K562 (cell line): ENCODE measurements at regions not wholly inside any gene's neighbourhood (a gene's known extent, or its start where the extent isn't known, plus 50 kb on each side); places are given as distances from the start of the nearest gene placed in this dataset.

Source experiments
- ARHGAP35 ChIP-seq: fragments of 450-650 bp; IDR thresholded peaks from 2 replicates; pipeline ENCODE4 v1.6.1; 2018; ENCODE audit not compliant: partially characterized antibody
- C11orf30 ChIP-seq: fragments of 450-650 bp; IDR thresholded peaks from 2 replicates; pipeline ENCODE4 v1.6.1; 2016; ENCODE audit warnings: low read depth, mild to moderate bottlenecking
- CC2D1A ChIP-seq: fragments of 450-650 bp; IDR thresholded peaks from 2 replicates; pipeline ENCODE4 v1.6.1; 2017; ENCODE audit warnings: mild to moderate bottlenecking
- CHCHD3 ChIP-seq: fragments of 250-450 bp; sonication (Bioruptor Pico); IDR thresholded peaks from 2 replicates; pipeline ENCODE4 v2.1.2; 2022; ENCODE audit warnings: mild to moderate bottlenecking
- FOXK2 ChIP-seq, 2 experiments: fragments of 450-650 bp; IDR thresholded peaks in 1 of 2; conservative IDR thresholded peaks in 1 of 2; 2 replicates each; pipeline ENCODE4 v1.6.1; 2016; ENCODE audit warnings: low read depth in 2 of 2, mild to moderate bottlenecking in 1 of 2
- HINFP ChIP-seq: fragments of 450-650 bp; conservative IDR thresholded peaks from 2 replicates; pipeline ENCODE4 v1.6.1; 2016; ENCODE audit warnings: missing genetic modification characterization, low read depth, mild to moderate bottlenecking, control low read depth, missing compliant biosample characterization
- HIVEP1 ChIP-seq: fragments of 250-450 bp; sonication (Bioruptor Pico); IDR thresholded peaks from 2 replicates; pipeline ENCODE4 v1.4.0; 2020; ENCODE audit warnings: mild to moderate bottlenecking
- JUNB ChIP-seq: fragments of 450-650 bp; formaldehyde crosslinking; conservative IDR thresholded peaks from 2 replicates; pipeline ENCODE4 v1.4.0; 2020; ENCODE audit warnings: mild to moderate bottlenecking
- MAFF ChIP-seq: IDR thresholded peaks from 2 replicates; pipeline ENCODE4 v1.6.1; 2012; ENCODE audit warnings: low read length, improper control_type of control experiment
- MCM3 ChIP-seq: fragments of 450-650 bp; IDR thresholded peaks from 2 replicates; pipeline ENCODE4 v1.6.1; 2016
- NR0B1 ChIP-seq: fragments of 450-650 bp; IDR thresholded peaks from one replicate; pipeline ENCODE4 v1.6.1; 2018; ENCODE audit warnings: mild to moderate bottlenecking, moderate library complexity; ENCODE audit not compliant: partially characterized antibody
- NRF1 ChIP-seq, 2 experiments: fragments of 450-650 bp; IDR thresholded peaks in 1 of 2; conservative IDR thresholded peaks in 1 of 2; 2 replicates each; pipeline ENCODE4 v1.6.1; 2014; ENCODE audit warnings: mild to moderate bottlenecking in 2 of 2
- PML ChIP-seq: IDR thresholded peaks from 2 replicates; pipeline ENCODE4 v1.6.1; 2012; ENCODE audit warnings: low read length, inconsistent platforms
- RFX5 ChIP-seq: IDR thresholded peaks from 2 replicates; pipeline ENCODE4 v1.6.1; 2011; ENCODE audit warnings: low read depth, mild to moderate bottlenecking, improper control_type of control experiment, low read length
- SMAD1 ChIP-seq: fragments of 150-350 bp; IDR thresholded peaks from 2 replicates; pipeline ENCODE4 v1.6.1; 2014; ENCODE audit warnings: low read length, low read depth; ENCODE audit not compliant: partially characterized antibody
- ZFP1 ChIP-seq: fragments of 450-650 bp; formaldehyde crosslinking; IDR thresholded peaks from 2 replicates; pipeline ENCODE4 v1.4.0; 2020; ENCODE audit warnings: mild to moderate bottlenecking, mixed read lengths
- ZNF184 ChIP-seq: sonication (generic); formaldehyde crosslinking; IDR thresholded peaks from 2 replicates; pipeline ENCODE4 v1.5.0; 2020; ENCODE audit warnings: missing genetic modification reagents
- ZNF324 ChIP-seq: fragments of 250-450 bp; sonication (Bioruptor Pico); IDR thresholded peaks from 2 replicates; pipeline ENCODE4 v1.4.0; 2020; ENCODE audit warnings: mild to moderate bottlenecking
- TF ChIP-seq, protein P1 (sequence below): fragments of 250-450 bp; sonication (Bioruptor Pico); IDR thresholded peaks from 2 replicates; pipeline ENCODE4 v1.4.0; 2020
- TF ChIP-seq, protein P2 (sequence below): sonication (generic); formaldehyde crosslinking; IDR thresholded peaks from 2 replicates; pipeline ENCODE4 v1.8.0; 2022; ENCODE audit warnings: missing genetic modification reagents, mild to moderate bottlenecking, moderate library complexity, borderline replicate concordance

GRCh38 chr19:28184997-28185396, 1028.0 kb downstream of the UQCRFS1 start (continued):
- TF ChIP-seq, protein P1, sequence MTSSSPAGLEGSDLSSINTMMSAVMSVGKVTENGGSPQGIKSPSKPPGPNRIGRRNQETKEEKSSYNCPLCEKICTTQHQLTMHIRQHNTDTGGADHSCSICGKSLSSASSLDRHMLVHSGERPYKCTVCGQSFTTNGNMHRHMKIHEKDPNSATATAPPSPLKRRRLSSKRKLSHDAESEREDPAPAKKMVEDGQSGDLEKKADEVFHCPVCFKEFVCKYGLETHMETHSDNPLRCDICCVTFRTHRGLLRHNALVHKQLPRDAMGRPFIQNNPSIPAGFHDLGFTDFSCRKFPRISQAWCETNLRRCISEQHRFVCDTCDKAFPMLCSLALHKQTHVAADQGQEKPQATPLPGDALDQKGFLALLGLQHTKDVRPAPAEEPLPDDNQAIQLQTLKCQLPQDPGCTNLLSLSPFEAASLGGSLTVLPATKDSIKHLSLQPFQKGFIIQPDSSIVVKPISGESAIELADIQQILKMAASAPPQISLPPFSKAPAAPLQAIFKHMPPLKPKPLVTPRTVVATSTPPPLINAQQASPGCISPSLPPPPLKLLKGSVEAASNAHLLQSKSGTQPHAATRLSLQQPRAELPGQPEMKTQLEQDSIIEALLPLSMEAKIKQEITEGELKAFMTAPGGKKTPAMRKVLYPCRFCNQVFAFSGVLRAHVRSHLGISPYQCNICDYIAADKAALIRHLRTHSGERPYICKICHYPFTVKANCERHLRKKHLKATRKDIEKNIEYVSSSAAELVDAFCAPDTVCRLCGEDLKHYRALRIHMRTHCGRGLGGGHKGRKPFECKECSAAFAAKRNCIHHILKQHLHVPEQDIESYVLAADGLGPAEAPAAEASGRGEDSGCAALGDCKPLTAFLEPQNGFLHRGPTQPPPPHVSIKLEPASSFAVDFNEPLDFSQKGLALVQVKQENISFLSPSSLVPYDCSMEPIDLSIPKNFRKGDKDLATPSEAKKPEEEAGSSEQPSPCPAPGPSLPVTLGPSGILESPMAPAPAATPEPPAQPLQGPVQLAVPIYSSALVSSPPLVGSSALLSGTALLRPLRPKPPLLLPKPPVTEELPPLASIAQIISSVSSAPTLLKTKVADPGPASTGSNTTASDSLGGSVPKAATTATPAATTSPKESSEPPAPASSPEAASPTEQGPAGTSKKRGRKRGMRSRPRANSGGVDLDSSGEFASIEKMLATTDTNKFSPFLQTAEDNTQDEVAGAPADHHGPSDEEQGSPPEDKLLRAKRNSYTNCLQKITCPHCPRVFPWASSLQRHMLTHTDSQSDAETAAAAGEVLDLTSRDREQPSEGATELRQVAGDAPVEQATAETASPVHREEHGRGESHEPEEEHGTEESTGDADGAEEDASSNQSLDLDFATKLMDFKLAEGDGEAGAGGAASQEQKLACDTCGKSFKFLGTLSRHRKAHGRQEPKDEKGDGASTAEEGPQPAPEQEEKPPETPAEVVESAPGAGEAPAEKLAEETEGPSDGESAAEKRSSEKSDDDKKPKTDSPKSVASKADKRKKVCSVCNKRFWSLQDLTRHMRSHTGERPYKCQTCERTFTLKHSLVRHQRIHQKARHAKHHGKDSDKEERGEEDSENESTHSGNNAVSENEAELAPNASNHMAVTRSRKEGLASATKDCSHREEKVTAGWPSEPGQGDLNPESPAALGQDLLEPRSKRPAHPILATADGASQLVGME (CRISPR knock-in tag), result no peak
- TF ChIP-seq, protein P2, sequence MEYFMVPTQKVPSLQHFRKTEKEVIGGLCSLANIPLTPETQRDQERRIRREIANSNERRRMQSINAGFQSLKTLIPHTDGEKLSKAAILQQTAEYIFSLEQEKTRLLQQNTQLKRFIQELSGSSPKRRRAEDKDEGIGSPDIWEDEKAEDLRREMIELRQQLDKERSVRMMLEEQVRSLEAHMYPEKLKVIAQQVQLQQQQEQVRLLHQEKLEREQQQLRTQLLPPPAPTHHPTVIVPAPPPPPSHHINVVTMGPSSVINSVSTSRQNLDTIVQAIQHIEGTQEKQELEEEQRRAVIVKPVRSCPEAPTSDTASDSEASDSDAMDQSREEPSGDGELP (CRISPR knock-in tag), result no peak
- TF ChIP-seq NR0B1 (no peak), C11orf30 (peak; percentile 31; the same call in 1 of the 2 replicates), RFX5 (no peak), SMAD1 (no peak), CC2D1A (no peak), PML (no peak), JUNB (no peak), ZFP1 (CRISPR knock-in tag) (no peak), CHCHD3 (CRISPR knock-in tag) (no peak), ARHGAP35 (no peak), MCM3 (no peak), NRF1 (conservative IDR thresholded peaks at IDR 0.05 in 1 of 2, IDR thresholded peaks at IDR 0.05 in 1 of 2) (no peak), HIVEP1 (CRISPR knock-in tag) (no peak), ZNF324 (CRISPR knock-in tag) (no peak), FOXK2 (conservative IDR thresholded peaks at IDR 0.05 in 1 of 2, IDR thresholded peaks at IDR 0.05 in 1 of 2; ENCODE audit: low read depth in 2 of 2) (no peak), MAFF (peak; percentile 28; the same call in 1 of the 2 replicates), ZNF184 (CRISPR knock-in tag) (no peak), HINFP (tag) (no peak)
